Esophagus muscularis mucosa (tissue), 4 donors: ENCODE measurements at regions not wholly inside any gene's neighbourhood (a gene's known extent, or its start where the extent isn't known, plus 50 kb on each side); places are given as distances from the start of the nearest gene placed in this dataset.

Experiments
- DNase-seq: peaks from one replicate; pipeline ENCODE4 v3.0.0-alpha.2; 2017; ENCODE audit errors: extremely low spot score
- H3K27ac ChIP-seq, 4 donors: fragments of 200-600 bp; sonication (generic); replicated peaks in 1 of 4; 1 replicate in 3 of 4; 2 replicates in 1 of 4; pipeline ENCODE4 v1.5.1; 2016 to 2019; ENCODE audit warnings: mild to moderate bottlenecking in 1 of 4
- H3K27me3 ChIP-seq, 4 donors: fragments of 200-600 bp; sonication (generic); one replicate each; pipeline versions ENCODE4 v1.5.1 to v1.6.0; 2016 to 2019
- H3K36me3 ChIP-seq, 4 donors: fragments of 200-600 bp; sonication (generic); one replicate each; pipeline ENCODE4 v1.5.1; 2016 to 2019
- H3K4me1 ChIP-seq, 4 donors: fragments of 200-600 bp; sonication (generic); one replicate each; pipeline ENCODE4 v1.5.1; 2016 to 2019
- H3K4me3 ChIP-seq, 4 donors: fragments of 200-600 bp; sonication (generic); 1 replicate in 2 of 4; 2 replicates in 2 of 4; pipeline ENCODE4 v1.5.1; 2016 to 2019; ENCODE audit warnings: mild to moderate bottlenecking in 4 of 4, moderate library complexity in 1 of 4
- H3K9me3 ChIP-seq, 4 donors: fragments of 200-600 bp; sonication (generic); 1 replicate in 3 of 4; 2 replicates in 1 of 4; pipeline ENCODE4 v1.5.1; 2016 to 2019
- EP300 ChIP-seq: sonication (generic); formaldehyde crosslinking; IDR thresholded peaks from one replicate; pipeline ENCODE4 v1.6.1; 2017; ENCODE audit warnings: antibody characterized with exemption
- POLR2A ChIP-seq: fragments of 450-650 bp; IDR thresholded peaks from one replicate; pipeline ENCODE4 v1.6.1; 2017; ENCODE audit warnings: antibody characterized with exemption, moderate library complexity, mild to moderate bottlenecking, low read depth
- POLR2AphosphoS5 ChIP-seq, 2 donors: sonication (generic); formaldehyde crosslinking; IDR thresholded peaks; one replicate each; pipeline ENCODE4 v1.6.1; 2017; ENCODE audit warnings: antibody characterized with exemption in 2 of 2
- WGBS: methylation state at CpG from one replicate; pipeline ENCODE4 v1.1.5; 2018; 5-methylcytosine and 5-hydroxymethylcytosine counted together
- intact Hi-C: fragments of 100-400 bp; cut with DNase I; formaldehyde crosslinking; loops from one replicate; pipeline ENCODE4 v1.15.1; 2023
- small RNA-seq, 3 donors: library from RNA; depleted of rRNA; stranded (forward); fragments of <200 nt; gene quantifications; one replicate each; pipeline ENCODE3, GENCODE V24; 2016
- TF ChIP-seq, protein P1 (sequence below), 3 experiments: fragments of 200-600 bp in 2 of 3; fragments of 450-650 bp in 1 of 3; sonication (generic) in 2 of 3; IDR thresholded peaks; one replicate each; pipeline ENCODE4 v1.5.1; 2017 to 2019; ENCODE audit warnings: antibody characterized with exemption in 3 of 3, mild to moderate bottlenecking in 2 of 3, moderate library complexity in 1 of 3

DNA sequence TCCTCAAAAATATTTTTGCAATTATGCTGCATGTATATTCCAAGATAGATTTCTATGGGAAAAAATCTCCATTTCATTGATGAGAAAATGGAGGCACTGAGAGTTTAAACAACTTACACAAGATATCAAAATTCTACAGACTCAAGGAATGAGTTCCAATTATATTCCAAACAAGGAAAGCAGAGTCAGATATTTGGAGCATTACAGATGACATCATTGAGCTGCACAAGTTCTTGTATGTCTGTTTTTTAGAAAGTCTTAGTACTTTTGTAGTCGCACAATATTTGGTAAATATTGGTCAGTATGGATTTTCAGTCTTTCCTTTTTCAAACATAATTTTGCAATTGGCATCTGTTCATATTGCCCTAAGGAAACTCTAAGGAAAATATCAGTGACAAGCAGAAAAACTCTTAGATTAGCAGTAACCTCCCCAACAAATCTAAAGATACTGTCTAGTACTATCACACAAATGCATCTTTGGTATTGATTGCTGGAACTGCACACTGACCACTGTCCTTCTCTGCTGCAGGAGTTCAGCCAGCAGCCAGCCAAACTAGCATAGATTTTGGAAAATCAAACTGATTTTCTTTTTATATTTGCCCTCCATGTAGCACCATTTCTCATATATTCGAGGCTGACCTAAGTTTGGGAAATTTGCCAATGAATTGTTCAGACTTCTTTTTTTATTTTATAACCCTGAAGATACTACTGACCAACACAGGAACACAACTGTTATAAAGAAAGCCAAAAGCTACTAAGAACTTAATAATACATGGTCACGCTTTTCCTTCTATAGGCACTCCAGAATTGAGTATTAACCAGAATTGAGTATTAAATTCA is 51.7 kb upstream of the TBX18 start:
- Histone ChIP-seq H3K27me3 (no peaks in the 10 kb centered on the region), H3K9me3 (peaks cover 0 to 5% (median 2%) of the 10 kb centered on the region in 4 donors), H3K27ac (no peak overlapping the region), H3K36me3 (no peaks in the 10 kb centered on the region), H3K4me1 (no peaks in the 10 kb centered on the region), H3K4me3 (no peak overlapping the region)
- DNase-seq = no peak
- TF ChIP-seq POLR2AphosphoS5 (IDR thresholded peaks at IDR 0.05) = no peak
- TF ChIP-seq, protein P1, sequence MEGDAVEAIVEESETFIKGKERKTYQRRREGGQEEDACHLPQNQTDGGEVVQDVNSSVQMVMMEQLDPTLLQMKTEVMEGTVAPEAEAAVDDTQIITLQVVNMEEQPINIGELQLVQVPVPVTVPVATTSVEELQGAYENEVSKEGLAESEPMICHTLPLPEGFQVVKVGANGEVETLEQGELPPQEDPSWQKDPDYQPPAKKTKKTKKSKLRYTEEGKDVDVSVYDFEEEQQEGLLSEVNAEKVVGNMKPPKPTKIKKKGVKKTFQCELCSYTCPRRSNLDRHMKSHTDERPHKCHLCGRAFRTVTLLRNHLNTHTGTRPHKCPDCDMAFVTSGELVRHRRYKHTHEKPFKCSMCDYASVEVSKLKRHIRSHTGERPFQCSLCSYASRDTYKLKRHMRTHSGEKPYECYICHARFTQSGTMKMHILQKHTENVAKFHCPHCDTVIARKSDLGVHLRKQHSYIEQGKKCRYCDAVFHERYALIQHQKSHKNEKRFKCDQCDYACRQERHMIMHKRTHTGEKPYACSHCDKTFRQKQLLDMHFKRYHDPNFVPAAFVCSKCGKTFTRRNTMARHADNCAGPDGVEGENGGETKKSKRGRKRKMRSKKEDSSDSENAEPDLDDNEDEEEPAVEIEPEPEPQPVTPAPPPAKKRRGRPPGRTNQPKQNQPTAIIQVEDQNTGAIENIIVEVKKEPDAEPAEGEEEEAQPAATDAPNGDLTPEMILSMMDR (IDR thresholded peaks at IDR 0.05) = no peak
- TF ChIP-seq EP300 = no peak
- TF ChIP-seq POLR2A = no peak
- 70% methylated on average over 3 of the region's 3 CpGs for WGBS
- intact Hi-C loops = no loop called here

Small RNAs in the stretch of these regions (small RNA-seq; reads per million reads assigned to genes)
- gene AL109941.1 = 0 reads per million in 3 donors
